ENCODE measurements at regions not wholly inside any gene's neighbourhood (a gene's known extent, or its start where the extent isn't known, plus 50 kb on each side); places are given as distances from the start of the nearest gene placed in this dataset.
A peak's percentile ranks its signal among the peaks of the same experiment; 100 is the strongest.

GRCh38 chr3:153970741-153971347, 150.3 kb upstream of the ARHGEF26 start:
- TF ChIP-seq EP300 (IDR thresholded peaks at IDR 0.05) = no peak
- TF ChIP-seq, protein P1, sequence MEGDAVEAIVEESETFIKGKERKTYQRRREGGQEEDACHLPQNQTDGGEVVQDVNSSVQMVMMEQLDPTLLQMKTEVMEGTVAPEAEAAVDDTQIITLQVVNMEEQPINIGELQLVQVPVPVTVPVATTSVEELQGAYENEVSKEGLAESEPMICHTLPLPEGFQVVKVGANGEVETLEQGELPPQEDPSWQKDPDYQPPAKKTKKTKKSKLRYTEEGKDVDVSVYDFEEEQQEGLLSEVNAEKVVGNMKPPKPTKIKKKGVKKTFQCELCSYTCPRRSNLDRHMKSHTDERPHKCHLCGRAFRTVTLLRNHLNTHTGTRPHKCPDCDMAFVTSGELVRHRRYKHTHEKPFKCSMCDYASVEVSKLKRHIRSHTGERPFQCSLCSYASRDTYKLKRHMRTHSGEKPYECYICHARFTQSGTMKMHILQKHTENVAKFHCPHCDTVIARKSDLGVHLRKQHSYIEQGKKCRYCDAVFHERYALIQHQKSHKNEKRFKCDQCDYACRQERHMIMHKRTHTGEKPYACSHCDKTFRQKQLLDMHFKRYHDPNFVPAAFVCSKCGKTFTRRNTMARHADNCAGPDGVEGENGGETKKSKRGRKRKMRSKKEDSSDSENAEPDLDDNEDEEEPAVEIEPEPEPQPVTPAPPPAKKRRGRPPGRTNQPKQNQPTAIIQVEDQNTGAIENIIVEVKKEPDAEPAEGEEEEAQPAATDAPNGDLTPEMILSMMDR (IDR thresholded peaks at IDR 0.05) = peak; percentile 41 to 63 (median 53)
- TF ChIP-seq POLR2A (IDR thresholded peaks at IDR 0.05; ENCODE audit: low read depth) = no peak

Measured in esophagus muscularis mucosa (tissue), 4 donors.